ENCODE measurements at regions not wholly inside any gene's neighbourhood (a gene's known extent, or its start where the extent isn't known, plus 50 kb on each side); places are given as distances from the start of the nearest gene placed in this dataset.

GRCh38 chr21:38959692-38960061 lies 153.9 kb downstream of the ETS2 start:
- H3K4me3 ChIP-seq (ENCODE audit: low read depth, low read length), result no peak overlapping the region
- TF ChIP-seq MYC (IDR thresholded peaks at IDR 0.05; ENCODE audit: low read depth, low read length) (no peak), MAX (IDR thresholded peaks at IDR 0.05; ENCODE audit: low read depth, low read length) (no peak), POLR2A (IDR thresholded peaks at IDR 0.05; ENCODE audit: extremely low read depth, insufficient read length) (no peak), CTCF (IDR thresholded peaks at IDR 0.05; ENCODE audit: low read depth, low read length) (no peak)
- DNase-seq (ENCODE audit: low read depth), result no peak

- TF ChIP-seq MAX (IDR thresholded peaks at IDR 0.05; ENCODE audit: low read depth, low read length), result no peak
- TF ChIP-seq CTCF (IDR thresholded peaks at IDR 0.05; ENCODE audit: low read depth, low read length), result no peak
- TF ChIP-seq POLR2A (IDR thresholded peaks at IDR 0.05; ENCODE audit: extremely low read depth, insufficient read length), result no peak
- TF ChIP-seq MYC (IDR thresholded peaks at IDR 0.05; ENCODE audit: low read depth, low read length), result no peak
- peak; percentile 67 for DNase-seq (ENCODE audit: low read depth)
These were observed 153.4 kb downstream of the ETS2 start for GRCh38 chr21:38958940-38959691.

DNA sequence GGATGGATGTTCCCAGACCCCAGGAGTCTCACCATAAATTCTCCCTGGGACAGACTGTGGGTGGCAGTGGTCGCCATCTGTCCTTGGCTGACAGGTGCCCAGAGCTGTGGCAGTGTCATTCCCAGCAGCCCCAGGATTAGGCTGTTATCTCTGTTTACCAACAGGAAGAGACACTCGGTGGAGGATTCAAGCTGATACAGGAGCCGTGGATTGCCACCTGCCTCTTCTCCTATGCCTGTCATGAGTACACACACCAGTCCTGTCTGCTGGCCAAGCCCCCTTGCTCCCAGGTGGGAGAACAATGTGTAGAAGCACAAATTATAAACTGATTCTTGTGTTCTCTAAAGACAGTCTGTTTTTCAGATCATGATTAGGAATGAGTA lies 152.6 kb downstream of the ETS2 start:
- TF ChIP-seq MAX (IDR thresholded peaks at IDR 0.05; ENCODE audit: low read depth, low read length), result no peak
- TF ChIP-seq MYC (IDR thresholded peaks at IDR 0.05; ENCODE audit: low read depth, low read length), result no peak
- no peak for TF ChIP-seq CTCF (IDR thresholded peaks at IDR 0.05; ENCODE audit: low read depth, low read length)
- no peak for TF ChIP-seq POLR2A (IDR thresholded peaks at IDR 0.05; ENCODE audit: extremely low read depth, insufficient read length)
- no peak for DNase-seq (ENCODE audit: low read depth)

More at GRCh38 chr21:38958940-38959691, 153.4 kb downstream of the ETS2 start:
- no peak overlapping the region for H3K4me3 ChIP-seq (ENCODE audit: low read depth, low read length)

DNA sequence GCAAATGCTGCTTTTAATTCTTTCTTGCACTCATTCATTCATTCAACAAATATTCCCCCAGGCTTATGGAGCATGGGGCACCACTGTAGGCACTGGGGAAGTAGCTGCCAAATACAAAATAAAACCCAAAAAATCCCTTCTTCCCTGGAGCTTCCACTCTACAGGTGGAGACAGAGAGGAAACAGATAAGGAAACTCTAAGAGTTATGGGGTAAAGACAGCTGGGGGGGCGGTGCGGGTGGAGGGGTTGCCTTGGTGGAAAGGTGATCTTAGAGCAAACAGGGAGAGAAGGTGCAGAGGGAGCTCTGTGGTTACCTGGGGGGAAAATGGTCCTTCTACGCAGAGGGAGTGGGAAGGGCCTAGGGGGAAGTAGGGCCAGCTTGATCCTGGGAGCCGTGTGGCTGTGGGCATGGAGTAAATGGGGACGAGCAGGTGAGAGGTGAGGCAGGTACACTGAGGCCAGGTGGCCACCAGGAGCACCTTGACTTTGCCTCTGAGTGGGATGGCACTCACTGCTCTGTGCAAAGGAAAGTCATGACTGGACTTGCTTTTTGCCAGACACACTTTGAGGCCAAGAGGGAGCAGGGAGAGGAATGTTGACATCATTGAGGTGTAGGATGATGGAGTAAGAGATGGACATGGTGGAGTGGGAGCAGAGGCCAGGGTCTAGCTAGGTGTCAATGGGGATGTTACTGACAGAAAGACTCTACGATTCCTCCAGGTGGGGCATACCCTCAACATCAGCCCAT lies 152.0 kb downstream of the ETS2 start:
- no peak for TF ChIP-seq CTCF (IDR thresholded peaks at IDR 0.05; ENCODE audit: low read depth, low read length)
- no peak for TF ChIP-seq POLR2A (IDR thresholded peaks at IDR 0.05; ENCODE audit: extremely low read depth, insufficient read length)
- TF ChIP-seq MAX (IDR thresholded peaks at IDR 0.05; ENCODE audit: low read depth, low read length), result no peak
- DNase-seq (ENCODE audit: low read depth), result no peak
- H3K4me3 ChIP-seq (ENCODE audit: low read depth, low read length), result no peak overlapping the region

More for the DNA sequence above, 152.6 kb downstream of the ETS2 start:
- H3K4me3 ChIP-seq (ENCODE audit: low read depth, low read length), result no peak overlapping the region

DNA sequence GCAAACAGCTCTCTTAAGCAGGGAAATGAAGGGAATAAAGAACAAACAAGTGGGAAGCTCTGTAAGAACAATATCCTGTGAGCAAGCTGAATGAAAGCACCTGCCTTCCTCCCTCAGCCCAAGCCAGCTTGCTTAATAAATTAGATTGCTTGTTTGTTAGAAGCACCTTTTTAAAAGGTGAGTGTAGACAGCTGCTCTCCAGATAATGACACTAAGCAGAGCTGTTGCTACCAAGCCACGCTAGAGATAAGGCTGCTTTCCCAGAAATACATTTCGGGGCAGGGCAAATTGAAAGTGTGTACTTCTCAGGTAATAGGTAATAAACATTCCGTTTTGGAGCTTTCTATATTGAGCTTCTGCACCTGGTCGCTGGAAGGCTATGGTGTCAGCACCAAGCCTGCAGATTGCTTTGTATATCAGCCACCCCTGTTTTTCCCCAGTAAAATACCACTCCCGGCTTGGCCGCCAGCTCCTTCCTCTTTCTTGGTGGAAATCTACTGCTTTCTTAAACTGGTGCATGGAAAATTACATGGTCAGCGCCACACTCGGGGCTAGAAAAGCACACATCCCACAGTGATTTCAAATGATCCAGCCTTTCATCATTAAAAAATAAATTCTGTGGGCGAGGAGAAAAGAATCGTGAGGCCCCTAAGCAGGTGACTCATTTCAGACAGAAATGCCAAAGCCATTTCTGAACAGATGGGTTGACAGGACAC lies 151.3 kb downstream of the ETS2 start:
- no peak for TF ChIP-seq MYC (IDR thresholded peaks at IDR 0.05; ENCODE audit: low read depth, low read length)
- TF ChIP-seq CTCF (IDR thresholded peaks at IDR 0.05; ENCODE audit: low read depth, low read length), result no peak
- TF ChIP-seq MAX (IDR thresholded peaks at IDR 0.05; ENCODE audit: low read depth, low read length), result no peak
- no peak for TF ChIP-seq POLR2A (IDR thresholded peaks at IDR 0.05; ENCODE audit: extremely low read depth, insufficient read length)
- DNase-seq (ENCODE audit: low read depth), result peak; percentile 20
- no peak overlapping the region for H3K4me3 ChIP-seq (ENCODE audit: low read depth, low read length)
